H1 (cell line): ENCODE measurements at regions not wholly inside any gene's neighbourhood (a gene's known extent, or its start where the extent isn't known, plus 50 kb on each side); places are given as distances from the start of the nearest gene placed in this dataset.

Experiments used
- CTCF ChIA-PET: fragments of 300-600 bp; sonication (Branson Sonifier 250); formaldehyde crosslinking; loops from one replicate; lab custom pipeline; 2021; ENCODE audit not compliant: partially characterized antibody; lab: Charles Lee
- POLR2A ChIA-PET: fragments of 300-600 bp; sonication (Branson Sonifier 250); formaldehyde crosslinking; loops from one replicate; lab custom pipeline; 2021; ENCODE audit warnings: inconsistent platforms; ENCODE audit not compliant: partially characterized antibody; lab: Charles Lee
- DNase-seq, 2 experiments: peaks; one replicate each; pipeline versions ENCODE4 v3.0.0 to v3.0.0-alpha.2; 2010 to 2022; ENCODE audit warnings: low spot score in 2 of 2, low read depth in 1 of 2, mixed read lengths in 1 of 2
- FAIRE-seq: peaks from 2 replicates; lab custom pipeline; 2011; peaks lifted over from hg19 to GRCh38; lab: Jason Lieb, UNC
- H2AFZ ChIP-seq: 2 replicates; pipeline ENCODE4 v1.8.1; 2012; ENCODE audit warnings: low read length, inconsistent platforms
- H2AK5ac ChIP-seq: 2 replicates; pipeline ENCODE4 v1.6.1; 2013; ENCODE audit warnings: low read depth, low read length
- H2BK120ac ChIP-seq: replicated peaks from 2 replicates; pipeline ENCODE3; 2013; ENCODE audit warnings: low read depth, low read length, inconsistent platforms
- H2BK12ac ChIP-seq: 2 replicates; pipeline ENCODE4 v1.6.1; 2013; ENCODE audit warnings: low read depth, low read length
- H2BK15ac ChIP-seq: 2 replicates; pipeline ENCODE4 v1.6.1; 2013; ENCODE audit warnings: low read length
- H2BK20ac ChIP-seq: 2 replicates; pipeline ENCODE4 v1.6.1; 2013; ENCODE audit warnings: low read length
- H2BK5ac ChIP-seq: 2 replicates; pipeline ENCODE4 v1.6.1; 2013; ENCODE audit warnings: low read depth, low read length
- H3K14ac ChIP-seq: 2 replicates; pipeline ENCODE4 v1.6.1; 2013; ENCODE audit warnings: inconsistent platforms; ENCODE audit not compliant: insufficient read length
- H3K18ac ChIP-seq: 2 replicates; pipeline ENCODE4 v1.6.1; 2013; ENCODE audit warnings: low read length; ENCODE audit errors: extremely low read depth
- H3K23ac ChIP-seq: 2 replicates; pipeline ENCODE4 v1.6.1; 2013; ENCODE audit warnings: inconsistent platforms; ENCODE audit not compliant: insufficient read length
- H3K23me2 ChIP-seq: 2 replicates; pipeline ENCODE4 v1.6.1; 2013; ENCODE audit warnings: low read depth, low read length
- H3K27ac ChIP-seq: 2 replicates; pipeline ENCODE4 v1.6.1; 2011; ENCODE audit warnings: low read depth, low read length, inconsistent platforms
- H3K27me3 ChIP-seq, 4 experiments: replicated peaks in 1 of 4; 1 replicate in 1 of 4; 2 replicates in 3 of 4; pipeline versions ENCODE4 v1.6.1 to v1.8.1; 2011 to 2013; ENCODE audit warnings: low read length in 3 of 4, mild to moderate bottlenecking in 3 of 4, inconsistent platforms in 2 of 4, mixed read lengths in 2 of 4, moderate library complexity in 1 of 4; ENCODE audit not compliant: control insufficient read depth in 3 of 4, insufficient read depth in 3 of 4; ENCODE audit errors: extremely low read depth in 1 of 4
- H3K36me3 ChIP-seq, 4 experiments: 2 replicates each; pipeline versions ENCODE4 v1.6.1 to v1.8.1; 2011 to 2013; ENCODE audit warnings: mild to moderate bottlenecking in 4 of 4, low read length in 3 of 4, moderate library complexity in 2 of 4, control low read depth in 1 of 4, inconsistent platforms in 1 of 4; ENCODE audit not compliant: insufficient read depth in 4 of 4, control insufficient read depth in 2 of 4
- H3K4ac ChIP-seq: replicated peaks from 2 replicates; pipeline ENCODE3; 2013; ENCODE audit warnings: low read length, low read depth, mixed read lengths, inconsistent platforms; ENCODE audit not compliant: insufficient read length
- H3K4me1 ChIP-seq, 4 experiments: replicated peaks in 1 of 4; 1 replicate in 1 of 4; 2 replicates in 3 of 4; pipeline versions ENCODE4 v1.6.1 to v1.8.1; 2011 to 2013; ENCODE audit warnings: low read length in 3 of 4, inconsistent platforms in 2 of 4, mixed read lengths in 1 of 4; ENCODE audit not compliant: insufficient read depth in 4 of 4, control insufficient read depth in 3 of 4
- H3K4me2 ChIP-seq, 2 experiments: 2 replicates each; pipeline versions ENCODE4 v1.6.1 to v1.8.1; 2011 to 2013; ENCODE audit warnings: low read depth in 2 of 2, low read length in 2 of 2, control low read depth in 1 of 2, inconsistent platforms in 1 of 2, mild to moderate bottlenecking in 1 of 2; ENCODE audit not compliant: insufficient read depth in 1 of 2
- H3K4me3 ChIP-seq, 4 experiments: fragments of 200-600, 300-600 bp in 1 of 4; sonication (generic), shearing (Covaris generic), sonication (Bioruptor Twin) in 1 of 4; 2 replicates each; pipeline versions ENCODE4 v1.5.1 to v1.8.1; 2011 to 2016; ENCODE audit warnings: low read length in 4 of 4, low read depth in 3 of 4, control low read depth in 2 of 4, inconsistent platforms in 2 of 4, mild to moderate bottlenecking in 2 of 4, mixed read lengths in 1 of 4, moderate library complexity in 1 of 4; ENCODE audit not compliant: insufficient read depth in 2 of 4; ENCODE audit errors: extremely low read depth in 1 of 4
- H3K56ac ChIP-seq: replicated peaks from 2 replicates; pipeline ENCODE3; 2013; ENCODE audit warnings: low read depth, mild to moderate bottlenecking, mixed read lengths, low read length, inconsistent platforms; ENCODE audit not compliant: insufficient read length
- H3K79me1 ChIP-seq: 2 replicates; pipeline ENCODE4 v1.6.1; 2013; ENCODE audit warnings: low read depth, low read length, control low read depth
- H3K79me2 ChIP-seq, 2 experiments: 2 replicates each; pipeline versions ENCODE4 v1.6.1 to v1.8.1; 2012 to 2013; ENCODE audit warnings: low read length in 2 of 2, mild to moderate bottlenecking in 2 of 2, inconsistent platforms in 1 of 2; ENCODE audit not compliant: insufficient read depth in 2 of 2, control insufficient read depth in 1 of 2
- H3K9ac ChIP-seq, 4 experiments: replicated peaks in 1 of 4; 1 replicate in 1 of 4; 2 replicates in 3 of 4; pipeline versions ENCODE4 v1.6.1 to v1.8.1; 2011 to 2013; ENCODE audit warnings: low read depth in 3 of 4, low read length in 3 of 4, control low read depth in 2 of 4, mild to moderate bottlenecking in 2 of 4, moderate library complexity in 2 of 4, inconsistent platforms in 1 of 4; ENCODE audit errors: extremely low read depth in 1 of 4
- H3K9me3 ChIP-seq, 2 experiments: 2 replicates each; pipeline versions ENCODE4 v1.6.1 to v1.8.1; 2012 to 2013; ENCODE audit warnings: mild to moderate bottlenecking in 2 of 2, moderate library complexity in 2 of 2, control low read depth in 1 of 2, inconsistent platforms in 1 of 2, low read depth in 1 of 2, low read length in 1 of 2, mixed read lengths in 1 of 2; ENCODE audit not compliant: insufficient read depth in 2 of 2
- H4K20me1 ChIP-seq, 2 experiments: replicated peaks in 1 of 2; 2 replicates each; pipeline versions ENCODE3 to v1.8.1; 2011 to 2013; ENCODE audit warnings: inconsistent platforms in 2 of 2, low read length in 2 of 2, mild to moderate bottlenecking in 1 of 2; ENCODE audit not compliant: insufficient read depth in 2 of 2, control insufficient read depth in 1 of 2
- H4K5ac ChIP-seq: 2 replicates; pipeline ENCODE4 v1.6.1; 2013; ENCODE audit warnings: low read length, low read depth, mixed read lengths, inconsistent platforms; ENCODE audit not compliant: insufficient read length
- H4K8ac ChIP-seq: 2 replicates; pipeline ENCODE4 v1.8.0; 2013; ENCODE audit warnings: mild to moderate bottlenecking, moderate library complexity, low read length, inconsistent platforms; ENCODE audit not compliant: insufficient read depth; ENCODE audit errors: extremely low read depth
- H4K91ac ChIP-seq: replicated peaks from 2 replicates; pipeline ENCODE3; 2013; ENCODE audit warnings: low read length, mixed read lengths, inconsistent platforms; ENCODE audit not compliant: insufficient read length
- ASH2L ChIP-seq: fragments of 200-600, 300-600 bp; sonication (generic); IDR thresholded peaks from one replicate; pipeline ENCODE4 v1.7.1; 2017; ENCODE audit warnings: low read length
- ATF2 ChIP-seq: IDR thresholded peaks from 2 replicates; pipeline ENCODE4 v1.6.1; 2012; ENCODE audit warnings: low read length, inconsistent platforms
- ATF3 ChIP-seq: IDR thresholded peaks from 2 replicates; pipeline ENCODE4 v1.6.1; 2011; ENCODE audit warnings: low read depth, mild to moderate bottlenecking, low read length; ENCODE audit not compliant: insufficient read depth
- BACH1 ChIP-seq: IDR thresholded peaks from 2 replicates; pipeline ENCODE4 v1.6.1; 2012; ENCODE audit warnings: low read length, improper control_type of control experiment
- EGR1 ChIP-seq: IDR thresholded peaks from 2 replicates; pipeline ENCODE4 v1.6.1; 2011; ENCODE audit warnings: low read depth, low read length, borderline replicate concordance
- EZH2 ChIP-seq: fragments of 200-600 bp; sonication (generic); IDR thresholded peaks from 2 replicates; pipeline ENCODE4 v1.7.1; 2012; ENCODE audit warnings: low read depth, mild to moderate bottlenecking, moderate library complexity, low read length, inconsistent platforms; ENCODE audit not compliant: severe bottlenecking
- NANOG ChIP-seq: IDR thresholded peaks from 2 replicates; pipeline ENCODE4 v1.6.1; 2011; ENCODE audit warnings: low read length, low read depth, mild to moderate bottlenecking, inconsistent platforms; ENCODE audit not compliant: insufficient read depth, poor library complexity, severe bottlenecking
- POLR2AphosphoS5 ChIP-seq: IDR thresholded peaks from 2 replicates; pipeline ENCODE4 v1.6.1; 2011; ENCODE audit warnings: low read depth, low read length
- SAP30 ChIP-seq: fragments of 300-600 bp; sonication (generic); IDR thresholded peaks from 2 replicates; pipeline ENCODE4 v1.7.1; 2012; ENCODE audit warnings: low read length, moderate library complexity, mild to moderate bottlenecking, inconsistent platforms; ENCODE audit not compliant: insufficient read depth, insufficient replicate concordance
- TCF12 ChIP-seq: IDR thresholded peaks from 2 replicates; pipeline ENCODE4 v1.6.1; 2011; ENCODE audit warnings: low read depth, mild to moderate bottlenecking, low read length
- WGBS, 2 experiments: shearing (Covaris generic) in 1 of 2; methylation state at CpG; one replicate each; pipeline versions ENCODE4 v1.1.6 to v1.1.7; 2013 to 2015; ENCODE audit warnings: low lambda C conversion rate in 2 of 2, mixed read lengths in 2 of 2, inconsistent platforms in 1 of 2, low coverage in 1 of 2, missing lambda C conversion rate in 1 of 2; ENCODE audit not compliant: insufficient replicate concordance in 2 of 2, insufficient coverage in 1 of 2, insufficient read length in 1 of 2; ENCODE audit errors: extremely low coverage in 1 of 2, missing lambda C conversion rate in 1 of 2; 5-methylcytosine and 5-hydroxymethylcytosine counted together

- ChIA-PET CTCF (interaction anchor here (0.6 to 0.8 kb wide), 2 partner anchors 65 to 179 kb away, joined by 3 to 4 read pairs; no protein-coding TSS in a partner anchor), POLR2A (no interaction called here)
- no peak overlapping the region for H3K4me2 ChIP-seq
- H4K8ac ChIP-seq = no peak overlapping the region
- H2AK5ac ChIP-seq = no peak overlapping the region
- WGBS, 2 experiments = 79% methylated on average over 1 of the region's 1 CpG; no CpG with 5 or more reads in 1 of the 2 experiments
- no peak overlapping the region for H4K5ac ChIP-seq
- H3K4ac ChIP-seq = no peak overlapping the region
- H3K9me3 ChIP-seq = no peaks in the 10 kb centered on the region
- H3K23me2 ChIP-seq = no peaks in the 10 kb centered on the region
- no peak overlapping the region for H2BK5ac ChIP-seq
- no peak for FAIRE-seq
- no peak overlapping the region for H4K91ac ChIP-seq
- no peak overlapping the region for H3K27ac ChIP-seq
- H3K4me1 ChIP-seq = 0 out of 7 replicates have a peak, but pooled peaks cover 0 to 2% (median 2%) of the 10 kb centered on the region in 4 experiments
- H3K79me1 ChIP-seq = no peaks in the 10 kb centered on the region
- H2BK120ac ChIP-seq = no peak overlapping the region
- no peak overlapping the region for H3K4me3 ChIP-seq
- H3K36me3 ChIP-seq = no peaks in the 10 kb centered on the region
- H3K27me3 ChIP-seq = no peaks in the 10 kb centered on the region
- H2BK12ac ChIP-seq = no peak overlapping the region
- H2AFZ ChIP-seq = no peak overlapping the region
- no peak overlapping the region for H3K14ac ChIP-seq
- H2BK20ac ChIP-seq = no peak overlapping the region
- no peak overlapping the region for H3K9ac ChIP-seq
- no peak overlapping the region for H2BK15ac ChIP-seq
- H3K56ac ChIP-seq = no peak overlapping the region
- H3K18ac ChIP-seq = no peak overlapping the region
- H3K23ac ChIP-seq = no peak overlapping the region
- no peaks in the 10 kb centered on the region for H3K79me2 ChIP-seq
- DNase-seq = no peak
- H4K20me1 ChIP-seq = no peaks in the 10 kb centered on the region
- TF ChIP-seq ATF3 = no peak
- no peak for TF ChIP-seq ASH2L
- no peak for TF ChIP-seq BACH1
- no peak for TF ChIP-seq ATF2
- no peak for TF ChIP-seq SAP30
- TF ChIP-seq TCF12 = no peak
- no peak for TF ChIP-seq NANOG
- TF ChIP-seq EGR1 = no peak
- no peak for TF ChIP-seq POLR2AphosphoS5
- TF ChIP-seq EZH2 = no peak
Measured at GRCh38 chr2:23134726-23135125, 250.3 kb upstream of the KLHL29 start.
